IMR-90 (cell line): ENCODE measurements at regions not wholly inside any gene's neighbourhood (a gene's known extent, or its start where the extent isn't known, plus 50 kb on each side); places are given as distances from the start of the nearest gene placed in this dataset.

Experiments used
- CEBPB ChIP-seq: IDR thresholded peaks from 2 replicates; pipeline ENCODE4 v1.6.1; 2012; ENCODE audit warnings: low read depth, low read length, improper control_type of control experiment
- CHD1 ChIP-seq: IDR thresholded peaks from 2 replicates; pipeline ENCODE4 v1.6.1; 2012; ENCODE audit warnings: low read depth, low read length, improper control_type of control experiment
- CTCF ChIP-seq: conservative IDR thresholded peaks from 2 replicates; pipeline ENCODE4 v1.5.1; 2012; ENCODE audit warnings: mild to moderate bottlenecking, low read depth, low read length, improper control_type of control experiment
- ELK1 ChIP-seq: fragments of 150-350 bp; IDR thresholded peaks from 2 replicates; pipeline ENCODE4 v1.6.1; 2016; ENCODE audit warnings: low read depth, mild to moderate bottlenecking, low read length, moderate library complexity, borderline replicate concordance
- FOS ChIP-seq: fragments of 150-350 bp; IDR thresholded peaks from 2 replicates; pipeline ENCODE4 v1.6.1; 2016; ENCODE audit warnings: low read depth, low read length
- MAZ ChIP-seq: IDR thresholded peaks from 2 replicates; pipeline ENCODE4 v1.6.1; 2012; ENCODE audit warnings: low read depth, mild to moderate bottlenecking, low read length, improper control_type of control experiment, moderate library complexity, borderline replicate concordance
- MXI1 ChIP-seq: IDR thresholded peaks from 2 replicates; pipeline ENCODE4 v1.6.1; 2012; ENCODE audit warnings: low read depth, mild to moderate bottlenecking, low read length, moderate library complexity, borderline replicate concordance
- NFE2L2 ChIP-seq: fragments of 150-350 bp; IDR thresholded peaks from 2 replicates; pipeline ENCODE4 v1.6.1; 2016; ENCODE audit warnings: low read depth, mild to moderate bottlenecking, low read length
- POLR2A ChIP-seq: IDR thresholded peaks from 2 replicates; pipeline ENCODE4 v1.6.1; 2012; ENCODE audit warnings: mild to moderate bottlenecking, low read depth, low read length
- RAD21 ChIP-seq: IDR thresholded peaks from 2 replicates; pipeline ENCODE4 v1.6.1; 2012; ENCODE audit warnings: low read length, improper control_type of control experiment
- RCOR1 ChIP-seq: IDR thresholded peaks from 2 replicates; pipeline ENCODE4 v1.6.1; 2012; ENCODE audit warnings: mild to moderate bottlenecking, low read length, improper control_type of control experiment; ENCODE audit not compliant: insufficient replicate concordance
- RFX5 ChIP-seq: IDR thresholded peaks from 2 replicates; pipeline ENCODE4 v1.8.0; 2012; ENCODE audit warnings: low read depth, mild to moderate bottlenecking, low read length, moderate library complexity
- SMC3 ChIP-seq: fragments of 150-350 bp; IDR thresholded peaks from 2 replicates; pipeline ENCODE4 v1.6.1; 2016; ENCODE audit warnings: low read depth, mild to moderate bottlenecking, antibody characterized with exemption, low read length, moderate library complexity
- USF2 ChIP-seq: fragments of 150-350 bp; IDR thresholded peaks from 2 replicates; pipeline ENCODE4 v1.6.1; 2017; ENCODE audit warnings: mild to moderate bottlenecking, antibody characterized with exemption, low read length, low read depth

- no peak for TF ChIP-seq POLR2A
- no peak for TF ChIP-seq CTCF
- no peak for TF ChIP-seq MXI1
- no peak for TF ChIP-seq USF2
- no peak for TF ChIP-seq SMC3
- TF ChIP-seq CHD1 = no peak
- no peak for TF ChIP-seq RAD21
- TF ChIP-seq FOS = no peak
- TF ChIP-seq RFX5 = no peak
- no peak for TF ChIP-seq ELK1
- TF ChIP-seq CEBPB = no peak
- TF ChIP-seq MAZ = no peak
- TF ChIP-seq RCOR1 = no peak
- no peak for TF ChIP-seq NFE2L2
Measured at GRCh38 chr4:155073852-155074251, 134.6 kb upstream of the NPY2R start.
